ENCODE measurements at regions not wholly inside any gene's neighbourhood (a gene's known extent, or its start where the extent isn't known, plus 50 kb on each side); places are given as distances from the start of the nearest gene placed in this dataset.

GRCh38 chr4:155107059-155107458 lies 101.4 kb upstream of the NPY2R start:
- no peak for DNase-seq

GRCh38 chr4:155114790-155115189 lies 93.6 kb upstream of the NPY2R start:
- no peak for DNase-seq

- no peak for DNase-seq
Observed at GRCh38 chr4:155119006-155119405, 89.4 kb upstream of the NPY2R start.

- no peak for DNase-seq
Observed at GRCh38 chr4:155120536-155120935, 87.9 kb upstream of the NPY2R start.

GRCh38 chr4:155122382-155122781 lies 86.1 kb upstream of the NPY2R start:
- no peak for DNase-seq

- DNase-seq, result no peak
Observed at GRCh38 chr4:155134136-155134535, 74.3 kb upstream of the NPY2R start.

- no peak for DNase-seq
Observed at GRCh38 chr4:155140889-155141288, 67.5 kb upstream of the NPY2R start.

- DNase-seq, result no peak
Observed at GRCh38 chr4:155143512-155143911, 64.9 kb upstream of the NPY2R start.

Data from RPMI8226 (cell line).